ENCODE measurements at regions not wholly inside any gene's neighbourhood (a gene's known extent, or its start where the extent isn't known, plus 50 kb on each side); places are given as distances from the start of the nearest gene placed in this dataset.

- TF ChIP-seq GATA3 (IDR thresholded peaks at IDR 0.05; ENCODE audit: borderline replicate concordance) (no peak), FOXS1 (CRISPR knock-in tag; IDR thresholded peaks at IDR 0.05) (no peak), HOXA7 (CRISPR knock-in tag; IDR thresholded peaks at IDR 0.05) (no peak), POLR2A (IDR thresholded peaks at IDR 0.05; ENCODE audit: low read length) (no peak), JUNB (IDR thresholded peaks at IDR 0.05) (no peak), EHMT2 (IDR thresholded peaks at IDR 0.05; ENCODE audit: low read depth) (no peak), KDM5A (IDR thresholded peaks at IDR 0.05) (no peak), ZNF302 (CRISPR knock-in tag; IDR thresholded peaks at IDR 0.05) (no peak), NR3C1 (IDR thresholded peaks at IDR 0.05) (no peak), RCOR1 (IDR thresholded peaks at IDR 0.05; ENCODE audit: low read depth, low read length) (no peak), HES2 (IDR thresholded peaks at IDR 0.05) (no peak), MAX (IDR thresholded peaks at IDR 0.05) (no peak), MYC (IDR thresholded peaks at IDR 0.05; ENCODE audit: borderline replicate concordance, low read length) (no peak), KDM1A (IDR thresholded peaks at IDR 0.05; ENCODE audit: low read depth) (no peak), CHD4 (IDR thresholded peaks at IDR 0.05; ENCODE audit: borderline replicate concordance) (no peak), ZC3H11A (IDR thresholded peaks at IDR 0.05) (no peak), ESRRA (IDR thresholded peaks at IDR 0.05; ENCODE audit: borderline replicate concordance, low read length) (no peak), FOSL2 (IDR thresholded peaks at IDR 0.05) (no peak), FOSL2 (CRISPR knock-in tag; IDR thresholded peaks at IDR 0.05) (no peak)
- FAIRE-seq, result no peak
- no peak for DNase-seq (ENCODE audit: low read depth in 1 of 2, low spot score in 1 of 2)
- H3K4me1 ChIP-seq, result no peaks in the 10 kb centered on the region
- H3K4me2 ChIP-seq, result no peak overlapping the region
- 67% methylated on average over 3 of the region's 3 CpGs for WGBS (ENCODE audit: missing lambda C conversion rate)
- no peak overlapping the region for H3K27ac ChIP-seq
- no peak overlapping the region for H3K4me3 ChIP-seq
- no peaks in the 10 kb centered on the region for H3K9me3 ChIP-seq
- ChIA-PET CTCF (no interaction called here), POLR2A (no interaction called here)
- no peak for ATAC-seq
Measured at GRCh38 chr6:155828989-155829388, 373.4 kb upstream of the NOX3 start.

- Histone ChIP-seq H3K9me3 (no peaks in the 10 kb centered on the region), H3K27ac (no peak overlapping the region), H3K4me3 (no peak overlapping the region), H3K4me1 (no peaks in the 10 kb centered on the region), H3K4me2 (no peak overlapping the region)
- ATAC-seq (no peak), FAIRE-seq (no peak), DNase-seq (ENCODE audit: low read depth in 1 of 2, low spot score in 1 of 2) (no peak)
- ChIA-PET CTCF (no interaction called here), POLR2A (no interaction called here)
- WGBS (ENCODE audit: missing lambda C conversion rate), result 64% methylated on average over 6 of the region's 7 CpGs
- no peak for TF ChIP-seq BHLHE40 (IDR thresholded peaks at IDR 0.05; ENCODE audit: low read depth, low read length)
- no peak for TF ChIP-seq EHMT2 (IDR thresholded peaks at IDR 0.05; ENCODE audit: low read depth)
- TF ChIP-seq HES2 (IDR thresholded peaks at IDR 0.05), result no peak
- no peak for TF ChIP-seq NR3C1 (IDR thresholded peaks at IDR 0.05)
- TF ChIP-seq CTCF (IDR thresholded peaks at IDR 0.05), result no peak
- TF ChIP-seq RFX5 (IDR thresholded peaks at IDR 0.05), result no peak
- TF ChIP-seq, protein P1, sequence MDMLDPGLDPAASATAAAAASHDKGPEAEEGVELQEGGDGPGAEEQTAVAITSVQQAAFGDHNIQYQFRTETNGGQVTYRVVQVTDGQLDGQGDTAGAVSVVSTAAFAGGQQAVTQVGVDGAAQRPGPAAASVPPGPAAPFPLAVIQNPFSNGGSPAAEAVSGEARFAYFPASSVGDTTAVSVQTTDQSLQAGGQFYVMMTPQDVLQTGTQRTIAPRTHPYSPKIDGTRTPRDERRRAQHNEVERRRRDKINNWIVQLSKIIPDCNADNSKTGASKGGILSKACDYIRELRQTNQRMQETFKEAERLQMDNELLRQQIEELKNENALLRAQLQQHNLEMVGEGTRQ (IDR thresholded peaks at IDR 0.05), result no peak
- no peak for TF ChIP-seq POLR2AphosphoS2 (conservative IDR thresholded peaks at IDR 0.05; ENCODE audit: low read length)
- TF ChIP-seq TFCP2L1 (CRISPR knock-in tag; IDR thresholded peaks at IDR 0.05), result no peak
- TF ChIP-seq MAZ (IDR thresholded peaks at IDR 0.05; ENCODE audit: borderline replicate concordance, low read depth, low read length), result no peak
Measured at GRCh38 chr6:155818698-155819097, 363.1 kb upstream of the NOX3 start.

Measured in A549 (cell line).